RWPE1 (cell line): ENCODE measurements at regions not wholly inside any gene's neighbourhood (a gene's known extent, or its start where the extent isn't known, plus 50 kb on each side); places are given as distances from the start of the nearest gene placed in this dataset.

ENCODE experiments used
- CTCF ChIA-PET: fragments of 350-600 bp; sonication (Branson Sonifier 250); formaldehyde crosslinking; extraction: SDS; loops from one replicate; lab custom pipeline; 2021; lab: Yijun Ruan, JAX
- POLR2A ChIA-PET: fragments of 400-600 bp; formaldehyde crosslinking; extraction: SDS; loops from one replicate; lab custom pipeline; 2020; ENCODE audit warnings: antibody characterized with exemption; ENCODE audit not compliant: low non-redundant PET; lab: Yijun Ruan, JAX
- DNase-seq: peaks from one replicate; pipeline ENCODE4 v3.0.0; 2012; ENCODE audit warnings: low spot score
- H3K27ac ChIP-seq: fragments of 450-650 bp; 2 replicates; pipeline ENCODE4 v1.5.1; 2017
- CTCF ChIP-seq: fragments of 450-650 bp; conservative IDR thresholded peaks from 2 replicates; pipeline ENCODE4 v1.5.1; 2017; ENCODE audit warnings: low read depth, mild to moderate bottlenecking

GRCh38 chr7:106777674-106778299 lies 87.3 kb upstream of the PIK3CG start:
- no peak overlapping the region for H3K27ac ChIP-seq
- ChIA-PET CTCF (interaction anchor here (0.5 kb wide), 1 partner anchor 185 kb away, joined by 3 read pairs; no protein-coding TSS in a partner anchor), POLR2A (no interaction called here)
- DNase-seq, result no peak
- TF ChIP-seq CTCF, result no peak

- no peak for TF ChIP-seq CTCF
- DNase-seq, result no peak
- CTCF ChIA-PET, result interaction anchor here (0.5 to 0.7 kb wide), 2 partner anchors 23 to 186 kb away, joined by 3 to 4 read pairs; no protein-coding TSS in a partner anchor
- POLR2A ChIA-PET, result no interaction called here
- no peak overlapping the region for H3K27ac ChIP-seq
These were observed 86.3 kb upstream of the PIK3CG start for GRCh38 chr7:106778656-106779250.

- CTCF ChIA-PET, result interaction anchor here (0.7 kb wide), 2 partner anchors 227 to 777 kb away, joined by 3 to 4 read pairs; no protein-coding TSS in a partner anchor
These were observed 85.2 kb upstream of the PIK3CG start for GRCh38 chr7:106779877-106780276.

GRCh38 chr7:106781007-106781406 lies 84.1 kb upstream of the PIK3CG start:
- DNase-seq, result no peak
- H3K27ac ChIP-seq, result no peak overlapping the region
- ChIA-PET POLR2A (no interaction called here), CTCF (no interaction called here)
- TF ChIP-seq CTCF, result no peak

More at GRCh38 chr7:106779877-106780276, 85.2 kb upstream of the PIK3CG start:
- DNase-seq, result no peak
- no peak overlapping the region for H3K27ac ChIP-seq
- no peak for TF ChIP-seq CTCF
- POLR2A ChIA-PET, result no interaction called here

GRCh38 chr7:106781828-106782544 lies 83.1 kb upstream of the PIK3CG start:
- CTCF ChIA-PET, result no interaction called here
- H3K27ac ChIP-seq, result no peak overlapping the region

More at GRCh38 chr7:106781828-106782544, 83.1 kb upstream of the PIK3CG start:
- POLR2A ChIA-PET, result no interaction called here
- no peak for TF ChIP-seq CTCF
- no peak for DNase-seq
